GM19043 (cell line): ENCODE measurements at regions not wholly inside any gene's neighbourhood (a gene's known extent, or its start where the extent isn't known, plus 50 kb on each side); places are given as distances from the start of the nearest gene placed in this dataset.

Experiments
- ATAC-seq: cut with Tn5 transposase; IDR thresholded peaks from one replicate; pipeline ENCODE4 v1.9.1; 2021; ENCODE audit warnings: low read depth; ENCODE audit not compliant: unreplicated experiment

- ATAC-seq: no peak
Measured at GRCh38 chr4:145348291-145348690, 133.4 kb upstream of the SMAD1 start.

DNA sequence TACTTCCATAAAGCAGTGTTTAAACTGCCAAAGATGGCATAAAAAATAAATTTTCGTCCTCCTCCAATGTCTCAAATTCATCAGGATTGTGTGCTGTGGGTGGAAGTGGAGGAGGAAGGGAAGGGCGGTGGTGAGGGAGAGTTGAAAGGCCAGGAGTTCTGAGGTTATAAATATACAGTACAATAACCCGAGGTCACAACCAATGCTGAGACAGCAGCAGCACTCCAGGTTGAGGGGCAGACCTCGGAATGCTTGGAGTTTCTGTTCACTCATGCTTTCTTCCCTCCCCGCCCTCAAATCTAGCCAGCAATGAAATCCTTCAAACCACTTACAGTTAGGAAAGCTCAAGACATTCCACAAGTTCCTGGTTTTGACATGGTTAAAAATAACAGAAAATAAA lies 134.0 kb upstream of the SMAD1 start:
- ATAC-seq: no peak

GRCh38 chr4:145346081-145346480 lies 135.6 kb upstream of the SMAD1 start:
- no peak for ATAC-seq

DNA sequence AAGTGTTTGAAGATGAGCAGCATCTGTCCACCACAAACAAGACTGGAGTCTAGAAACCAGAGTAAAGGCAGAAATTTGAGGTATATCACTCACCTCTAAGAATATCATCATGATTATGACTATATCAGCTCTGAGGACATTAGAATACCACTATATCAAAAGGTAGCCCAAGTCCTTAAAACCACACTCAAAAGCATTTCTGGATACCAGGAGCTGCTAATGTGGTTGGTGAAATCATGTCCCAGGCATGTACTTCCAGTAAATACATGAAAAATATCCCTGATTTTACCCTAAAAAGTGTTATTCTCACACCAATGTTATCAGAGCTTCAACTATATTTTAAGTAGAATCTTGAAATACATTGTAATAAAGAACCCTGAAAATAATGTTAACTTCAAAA lies 136.3 kb upstream of the SMAD1 start:
- no peak for ATAC-seq

DNA sequence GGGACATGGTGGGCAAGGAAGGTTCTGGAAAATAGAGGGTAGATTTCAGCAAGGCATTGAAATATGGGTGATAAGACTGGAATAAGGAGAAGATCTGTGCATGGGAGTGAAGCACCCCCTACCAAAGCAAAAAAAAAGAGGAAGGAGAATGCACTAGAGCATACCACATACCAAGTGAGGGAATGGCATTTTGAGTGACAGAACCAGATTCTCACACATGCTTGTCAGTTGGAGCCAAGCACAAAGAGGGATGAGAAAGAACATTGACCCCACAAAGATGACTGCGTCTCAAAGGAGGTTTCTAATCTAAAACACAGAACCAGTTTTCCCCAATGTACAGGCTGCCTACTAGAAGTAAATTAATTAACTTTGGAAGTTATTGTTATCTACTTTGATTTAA lies 140.3 kb upstream of the SMAD1 start:
- no peak for ATAC-seq

- ATAC-seq: no peak
Measured at GRCh38 chr4:145340071-145340675, 141.5 kb upstream of the SMAD1 start.

DNA sequence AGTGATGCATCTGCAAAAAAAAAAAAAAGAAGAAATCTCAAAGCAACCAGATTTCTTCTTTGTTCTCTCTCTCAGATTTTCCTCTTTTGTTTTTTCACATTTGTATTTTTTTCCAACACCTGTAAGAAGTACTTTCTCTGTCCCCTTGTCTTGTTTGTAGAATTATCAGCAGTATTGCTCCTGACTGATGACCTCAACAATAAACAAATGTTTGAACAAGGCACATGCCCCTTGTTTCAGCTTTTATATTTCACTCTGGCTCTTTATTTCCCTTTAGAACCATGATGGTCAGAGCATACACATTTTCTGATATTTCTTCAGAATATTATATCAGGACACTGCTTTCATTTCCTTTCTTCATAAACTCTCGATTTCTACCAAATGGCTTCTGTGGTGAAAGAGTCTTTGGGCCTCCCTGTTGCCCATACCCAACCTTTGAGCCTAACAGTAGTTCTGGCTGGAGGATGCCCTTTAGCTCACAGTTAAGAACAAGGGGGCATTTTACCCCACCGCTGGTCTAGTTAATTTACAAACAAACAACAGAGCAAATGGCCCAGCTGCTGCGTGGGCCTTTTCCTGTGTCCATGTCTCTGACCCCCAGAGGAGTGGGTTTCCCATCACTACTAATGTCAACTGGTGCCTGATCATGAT lies 142.5 kb upstream of the SMAD1 start:
- no peak for ATAC-seq

GRCh38 chr4:145338568-145338967 lies 143.1 kb upstream of the SMAD1 start:
- ATAC-seq: no peak

- ATAC-seq: no peak
Measured at GRCh38 chr4:145337391-145337790, 144.3 kb upstream of the SMAD1 start.

DNA sequence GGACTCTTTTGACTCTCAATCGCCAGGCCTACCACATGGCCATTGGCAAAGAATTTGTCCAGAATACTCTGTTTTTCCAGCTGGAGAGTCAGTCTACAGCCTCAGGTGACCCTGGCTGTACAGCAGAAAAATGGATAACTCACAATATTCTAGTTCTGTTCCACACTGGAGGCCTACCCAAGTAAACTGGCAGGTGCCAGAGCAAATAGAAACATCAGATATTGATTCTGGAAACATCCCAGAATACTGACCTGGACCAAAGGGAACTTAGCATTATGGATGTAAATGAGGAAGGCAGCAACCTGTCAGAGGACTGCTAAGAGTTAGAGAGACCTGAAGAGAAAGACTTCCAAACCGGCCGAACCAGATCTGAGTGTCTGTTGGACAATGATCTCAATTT lies 147.9 kb upstream of the SMAD1 start:
- no peak for ATAC-seq

- no peak for ATAC-seq
Measured at GRCh38 chr4:145326491-145326890, 146.1 kb upstream of the OTUD4 start.

GRCh38 chr4:145324161-145324560 lies 143.8 kb upstream of the OTUD4 start:
- no peak for ATAC-seq

GRCh38 chr4:145320294-145320693 lies 139.9 kb upstream of the OTUD4 start:
- ATAC-seq: no peak

GRCh38 chr4:145319751-145320150 lies 139.4 kb upstream of the OTUD4 start:
- no peak for ATAC-seq

- ATAC-seq: no peak
Measured at GRCh38 chr4:145316897-145317574, 136.6 kb upstream of the OTUD4 start.

DNA sequence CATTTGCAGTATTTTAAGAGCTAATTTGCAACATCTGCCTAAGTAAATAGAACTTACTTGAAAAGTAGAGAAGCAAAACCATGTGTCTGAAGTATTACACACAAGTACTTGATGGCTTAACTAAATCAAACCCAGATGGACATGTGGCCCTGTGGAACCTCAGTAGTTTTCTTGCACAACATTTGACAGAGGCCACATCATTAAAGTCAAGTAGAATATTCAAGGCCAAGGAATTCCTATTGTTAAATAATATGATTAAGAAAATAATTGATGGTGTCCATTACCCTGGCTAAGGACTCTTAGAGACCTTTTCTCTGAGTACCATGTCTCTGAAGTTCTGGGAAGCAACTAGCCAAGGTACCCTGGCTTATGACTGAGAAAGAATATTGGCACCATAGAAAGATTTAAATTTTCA lies 135.4 kb upstream of the OTUD4 start:
- no peak for ATAC-seq

GRCh38 chr4:145308598-145308997 lies 128.2 kb upstream of the OTUD4 start:
- no peak for ATAC-seq

DNA sequence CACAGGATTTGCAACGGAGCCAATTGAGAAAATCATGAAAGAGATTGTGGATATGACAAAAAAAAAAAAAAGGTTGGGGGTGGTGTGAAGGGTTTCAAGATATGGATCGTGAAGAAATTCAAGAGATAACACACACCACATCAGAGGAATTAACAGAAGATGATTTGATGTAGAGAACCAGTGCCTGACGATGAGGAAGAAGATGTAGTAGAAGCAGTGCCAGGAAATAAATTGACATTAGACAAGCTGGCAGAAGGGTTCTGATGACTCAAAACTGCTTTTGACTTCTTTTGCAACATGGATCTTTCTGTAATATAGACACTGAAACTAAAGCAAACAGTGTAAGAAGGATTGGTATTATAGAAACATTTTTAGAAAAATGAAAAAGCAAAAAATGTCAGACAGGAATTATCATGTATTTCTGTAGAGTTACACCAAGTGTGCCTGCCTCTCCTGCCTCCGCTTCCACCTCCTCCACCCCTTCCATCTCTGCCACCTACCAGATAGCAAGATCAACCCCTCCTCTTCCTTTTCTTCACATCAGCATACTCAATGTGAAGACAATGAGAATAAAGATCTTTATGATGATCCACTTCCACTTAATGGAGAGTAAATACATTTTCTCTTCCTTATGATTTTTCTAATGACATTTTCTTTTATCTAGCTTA lies 127.5 kb upstream of the OTUD4 start:
- ATAC-seq: no peak

DNA sequence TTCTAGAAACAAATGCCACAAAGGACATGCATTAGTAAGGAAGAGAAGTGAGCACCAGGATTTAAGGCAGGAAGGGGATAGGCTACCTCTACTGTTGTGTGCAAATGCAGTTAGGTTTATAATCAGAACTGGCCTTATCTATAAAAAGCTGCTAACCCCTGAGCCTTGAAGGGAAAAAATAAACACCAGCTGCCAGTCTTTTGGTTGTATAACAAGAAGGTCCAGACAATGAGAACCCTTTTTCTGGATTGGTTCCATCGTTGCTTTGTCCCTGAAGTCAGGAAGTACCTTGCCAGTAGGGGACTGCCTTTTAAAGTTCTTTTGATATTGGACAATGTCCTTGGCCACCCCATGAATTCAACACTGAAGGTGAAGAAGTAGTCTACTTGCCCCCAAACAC lies 126.7 kb upstream of the OTUD4 start:
- ATAC-seq: no peak

GRCh38 chr4:145302725-145303124 lies 122.3 kb upstream of the OTUD4 start:
- no peak for ATAC-seq

DNA sequence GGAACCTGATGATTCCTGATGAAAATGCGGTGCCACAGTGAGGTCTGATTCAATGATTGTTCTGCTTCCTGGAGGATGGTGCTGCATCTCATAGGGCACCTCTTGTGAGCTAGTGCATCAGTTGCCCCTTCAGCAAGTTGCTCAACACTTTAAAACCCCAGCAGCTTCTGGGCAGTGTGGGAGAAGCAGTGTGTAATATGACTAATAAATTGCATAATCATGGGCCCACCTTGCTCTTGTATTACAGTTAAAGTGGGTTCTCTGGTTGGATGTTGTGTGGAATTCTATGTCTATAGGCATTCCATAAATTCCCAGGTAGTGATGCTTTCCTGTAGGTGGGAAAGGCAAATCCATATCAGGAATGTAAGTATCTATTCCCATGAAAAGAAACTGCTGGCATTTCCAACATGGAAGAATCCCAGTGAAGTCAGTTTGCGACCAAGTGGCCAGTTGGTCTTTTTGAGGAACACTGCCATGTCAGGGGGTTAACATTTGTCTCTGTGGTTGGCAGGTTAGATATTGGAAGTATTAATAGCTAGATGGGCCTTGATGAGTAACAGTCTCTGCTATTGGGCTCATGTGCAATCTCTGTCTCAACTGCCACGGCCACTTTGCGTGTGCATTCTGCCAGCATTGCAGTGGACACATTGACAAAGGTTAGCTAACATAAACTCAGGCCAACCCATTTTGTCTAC lies 121.1 kb upstream of the OTUD4 start:
- ATAC-seq: no peak
